Thyroid gland (tissue), 4 donors: ENCODE measurements at regions not wholly inside any gene's neighbourhood (a gene's known extent, or its start where the extent isn't known, plus 50 kb on each side); places are given as distances from the start of the nearest gene placed in this dataset.
"Not testable (repeated sequence)": the region's sequence is repeated elsewhere in the genome, so short reads cannot be mapped to it uniquely, and the experiment has no call there.

Experiments used
- POLR2A ChIP-seq, 2 donors: fragments of 450-650 bp; IDR thresholded peaks; one replicate each; pipeline ENCODE4 v1.6.1; 2017; ENCODE audit warnings: antibody characterized with exemption in 2 of 2, mild to moderate bottlenecking in 2 of 2, moderate library complexity in 1 of 2
- TF ChIP-seq, protein P1 (sequence below), 6 experiments: fragments of 200-600 bp in 3 of 6; fragments of 450-650 bp in 3 of 6; sonication (generic) in 3 of 6; IDR thresholded peaks; one replicate each; pipeline ENCODE4 v1.5.1; 2016 to 2019; ENCODE audit warnings: antibody characterized with exemption in 6 of 6, mild to moderate bottlenecking in 2 of 6, inconsistent platforms in 1 of 6, moderate library complexity in 1 of 6

DNA sequence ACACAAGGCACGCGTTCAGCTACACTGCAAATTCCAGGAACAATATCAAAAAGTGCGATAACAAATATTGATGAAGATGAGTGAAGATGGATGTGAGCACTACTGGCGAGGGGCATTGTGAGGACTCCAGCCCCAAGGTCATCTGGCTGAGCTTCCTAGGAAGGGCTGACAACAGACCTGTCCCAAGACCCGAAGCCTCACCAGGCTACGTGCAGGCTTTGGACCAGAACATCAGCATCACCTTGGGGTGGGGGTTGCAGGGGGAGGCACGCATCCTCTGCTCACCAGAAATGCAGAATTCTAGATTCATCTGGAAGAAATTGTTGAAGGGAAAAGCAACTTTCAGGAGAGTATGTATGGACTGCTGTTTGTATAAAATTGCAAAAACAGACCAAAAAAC, 386.3 kb upstream of the DEFB115 start:
- TF ChIP-seq, protein P1, sequence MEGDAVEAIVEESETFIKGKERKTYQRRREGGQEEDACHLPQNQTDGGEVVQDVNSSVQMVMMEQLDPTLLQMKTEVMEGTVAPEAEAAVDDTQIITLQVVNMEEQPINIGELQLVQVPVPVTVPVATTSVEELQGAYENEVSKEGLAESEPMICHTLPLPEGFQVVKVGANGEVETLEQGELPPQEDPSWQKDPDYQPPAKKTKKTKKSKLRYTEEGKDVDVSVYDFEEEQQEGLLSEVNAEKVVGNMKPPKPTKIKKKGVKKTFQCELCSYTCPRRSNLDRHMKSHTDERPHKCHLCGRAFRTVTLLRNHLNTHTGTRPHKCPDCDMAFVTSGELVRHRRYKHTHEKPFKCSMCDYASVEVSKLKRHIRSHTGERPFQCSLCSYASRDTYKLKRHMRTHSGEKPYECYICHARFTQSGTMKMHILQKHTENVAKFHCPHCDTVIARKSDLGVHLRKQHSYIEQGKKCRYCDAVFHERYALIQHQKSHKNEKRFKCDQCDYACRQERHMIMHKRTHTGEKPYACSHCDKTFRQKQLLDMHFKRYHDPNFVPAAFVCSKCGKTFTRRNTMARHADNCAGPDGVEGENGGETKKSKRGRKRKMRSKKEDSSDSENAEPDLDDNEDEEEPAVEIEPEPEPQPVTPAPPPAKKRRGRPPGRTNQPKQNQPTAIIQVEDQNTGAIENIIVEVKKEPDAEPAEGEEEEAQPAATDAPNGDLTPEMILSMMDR (IDR thresholded peaks at IDR 0.05) = not testable (repeated sequence)
- not testable (repeated sequence) for TF ChIP-seq POLR2A (IDR thresholded peaks at IDR 0.05)
